ENCODE measurements at regions not wholly inside any gene's neighbourhood (a gene's known extent, or its start where the extent isn't known, plus 50 kb on each side); places are given as distances from the start of the nearest gene placed in this dataset.

DNA sequence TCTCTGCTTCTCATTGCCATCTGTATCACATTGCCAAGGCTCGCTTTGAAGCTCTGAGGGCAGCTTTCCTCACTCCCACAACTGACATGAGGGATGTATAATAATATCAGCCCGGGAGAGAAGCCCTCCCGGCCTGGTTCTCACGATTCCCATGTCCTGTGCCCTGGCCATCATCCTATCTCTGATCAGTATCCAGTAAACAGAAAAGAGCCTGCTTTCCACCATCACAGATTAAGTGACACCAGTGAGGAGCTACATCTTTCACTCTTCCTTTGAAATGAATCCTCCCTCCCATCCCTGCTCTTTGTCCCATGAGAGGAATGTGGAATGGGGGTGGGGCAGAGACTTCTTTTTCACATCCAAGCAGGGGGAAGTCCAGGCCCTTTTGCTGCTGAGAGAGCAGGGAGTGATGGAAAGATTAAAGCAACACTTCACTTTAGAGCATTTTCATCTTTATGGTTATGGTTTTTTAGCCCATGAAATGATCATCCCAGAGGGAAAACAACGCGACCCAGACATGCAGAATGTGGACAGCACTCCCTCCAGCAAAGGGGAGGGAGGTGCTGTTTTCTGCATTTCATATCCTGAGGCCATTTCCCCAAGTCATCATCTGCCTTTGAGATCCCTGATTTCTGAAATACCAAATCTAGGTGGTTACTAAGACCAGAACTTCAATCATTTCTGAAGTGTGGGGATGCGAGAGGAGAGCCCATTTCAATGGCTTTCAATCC lies 84.6 kb upstream of the LYZL1 start:
- no peaks in the 10 kb centered on the region for H3K27me3 ChIP-seq
- H3K4me1 ChIP-seq, result peaks cover 0 to 4% (median 1%) of the 10 kb centered on the region in 4 donors
- H3K4me3 ChIP-seq, result no peak overlapping the region
- H3K36me3 ChIP-seq, result no peaks in the 10 kb centered on the region
- no peak for DNase-seq
- H3K27ac ChIP-seq, result no peak overlapping the region
- TF ChIP-seq, protein P1, sequence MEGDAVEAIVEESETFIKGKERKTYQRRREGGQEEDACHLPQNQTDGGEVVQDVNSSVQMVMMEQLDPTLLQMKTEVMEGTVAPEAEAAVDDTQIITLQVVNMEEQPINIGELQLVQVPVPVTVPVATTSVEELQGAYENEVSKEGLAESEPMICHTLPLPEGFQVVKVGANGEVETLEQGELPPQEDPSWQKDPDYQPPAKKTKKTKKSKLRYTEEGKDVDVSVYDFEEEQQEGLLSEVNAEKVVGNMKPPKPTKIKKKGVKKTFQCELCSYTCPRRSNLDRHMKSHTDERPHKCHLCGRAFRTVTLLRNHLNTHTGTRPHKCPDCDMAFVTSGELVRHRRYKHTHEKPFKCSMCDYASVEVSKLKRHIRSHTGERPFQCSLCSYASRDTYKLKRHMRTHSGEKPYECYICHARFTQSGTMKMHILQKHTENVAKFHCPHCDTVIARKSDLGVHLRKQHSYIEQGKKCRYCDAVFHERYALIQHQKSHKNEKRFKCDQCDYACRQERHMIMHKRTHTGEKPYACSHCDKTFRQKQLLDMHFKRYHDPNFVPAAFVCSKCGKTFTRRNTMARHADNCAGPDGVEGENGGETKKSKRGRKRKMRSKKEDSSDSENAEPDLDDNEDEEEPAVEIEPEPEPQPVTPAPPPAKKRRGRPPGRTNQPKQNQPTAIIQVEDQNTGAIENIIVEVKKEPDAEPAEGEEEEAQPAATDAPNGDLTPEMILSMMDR (IDR thresholded peaks at IDR 0.05), result no peak
- intact Hi-C loops (cut with DNase I; ENCODE audit: low total_unique reads), result no loop called here
- peaks cover 0 to 1% (median under 1%) of the 10 kb centered on the region in 3 donors for H3K9me3 ChIP-seq

DNA sequence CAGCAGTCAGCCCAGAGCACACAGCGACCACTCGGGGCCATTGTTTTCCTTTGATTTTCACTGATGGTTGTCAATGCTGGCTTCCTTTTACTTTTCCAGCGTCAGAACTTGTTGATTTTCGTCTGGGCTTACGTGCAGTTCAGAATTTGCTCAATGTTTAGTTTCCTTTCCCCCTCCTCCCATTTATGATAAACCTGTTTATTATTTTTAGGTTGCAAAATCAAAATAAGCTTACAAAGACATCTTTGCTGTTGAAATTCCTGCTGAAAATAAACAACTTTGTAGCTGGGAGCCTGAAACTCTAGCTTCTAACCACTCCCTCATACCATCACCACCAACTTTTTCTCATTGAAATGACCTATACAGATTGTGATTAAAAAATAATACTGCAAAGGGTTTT lies 83.1 kb upstream of the LYZL1 start:
- TF ChIP-seq, protein P1 (IDR thresholded peaks at IDR 0.05), result no peak
- Histone ChIP-seq H3K4me3 (no peak overlapping the region), H3K9me3 (peaks cover 0 to 13% (median 4%) of the 10 kb centered on the region in 3 donors), H3K36me3 (no peaks in the 10 kb centered on the region), H3K27ac (no peak overlapping the region), H3K27me3 (no peaks in the 10 kb centered on the region), H3K4me1 (no peaks in the 10 kb centered on the region)
- DNase-seq, result no peak
- intact Hi-C loops (cut with DNase I; ENCODE audit: low total_unique reads), result no loop called here

DNA sequence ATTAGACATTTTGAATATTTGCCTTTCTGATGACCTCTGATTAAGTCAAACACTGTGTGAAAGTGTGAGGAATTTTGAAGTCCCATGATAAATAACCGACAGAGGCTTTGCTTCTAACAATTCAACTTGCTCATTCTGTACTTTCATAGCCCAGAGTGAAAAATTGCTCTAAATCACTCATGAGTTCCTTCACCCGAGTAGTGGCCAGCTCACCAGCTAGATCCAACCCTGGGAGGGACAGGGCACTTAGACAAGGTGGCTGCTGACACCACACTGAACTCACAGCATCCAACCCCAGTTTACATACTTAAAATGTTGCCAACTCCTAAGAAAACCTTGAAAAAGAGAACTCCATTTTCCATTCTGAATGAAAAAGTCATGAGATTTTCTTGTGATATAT lies 80.0 kb upstream of the LYZL1 start:
- TF ChIP-seq, protein P1 (IDR thresholded peaks at IDR 0.05), result no peak
- H3K36me3 ChIP-seq, result no peaks in the 10 kb centered on the region
- no peak for DNase-seq
- no peaks in the 10 kb centered on the region for H3K27me3 ChIP-seq
- H3K27ac ChIP-seq, result no peak overlapping the region
- H3K9me3 ChIP-seq, result peaks cover 0 to 13% (median 4%) of the 10 kb centered on the region in 3 donors
- no peaks in the 10 kb centered on the region for H3K4me1 ChIP-seq
- intact Hi-C loops (cut with DNase I; ENCODE audit: low total_unique reads), result no loop called here
- H3K4me3 ChIP-seq, result no peak overlapping the region

DNA sequence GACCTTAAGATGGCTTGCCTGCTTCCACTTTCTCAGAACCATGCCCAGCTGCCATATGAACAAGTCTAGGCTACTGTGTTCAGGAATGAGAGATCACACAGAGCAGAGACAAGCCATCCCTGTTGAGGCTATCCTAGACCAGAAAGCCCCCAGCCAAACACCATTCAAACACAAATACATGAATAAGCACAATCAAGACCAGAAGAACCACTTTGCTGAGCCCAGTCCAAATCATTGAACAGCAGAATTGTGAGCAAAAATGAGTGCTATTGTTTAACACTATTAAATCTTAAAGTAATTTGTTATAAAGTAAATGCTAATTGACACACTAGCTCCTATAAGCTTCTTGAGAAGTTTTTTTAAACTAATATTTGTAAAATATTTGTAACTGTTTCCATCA lies 79.0 kb upstream of the LYZL1 start:
- Histone ChIP-seq H3K36me3 (no peaks in the 10 kb centered on the region), H3K27ac (no peak overlapping the region), H3K27me3 (no peaks in the 10 kb centered on the region), H3K4me3 (no peak overlapping the region), H3K4me1 (no peaks in the 10 kb centered on the region), H3K9me3 (peaks cover 0 to 13% (median 4%) of the 10 kb centered on the region in 3 donors)
- TF ChIP-seq, protein P1 (IDR thresholded peaks at IDR 0.05), result no peak
- no peak for DNase-seq
- intact Hi-C loops (cut with DNase I; ENCODE audit: low total_unique reads), result no loop called here

DNA sequence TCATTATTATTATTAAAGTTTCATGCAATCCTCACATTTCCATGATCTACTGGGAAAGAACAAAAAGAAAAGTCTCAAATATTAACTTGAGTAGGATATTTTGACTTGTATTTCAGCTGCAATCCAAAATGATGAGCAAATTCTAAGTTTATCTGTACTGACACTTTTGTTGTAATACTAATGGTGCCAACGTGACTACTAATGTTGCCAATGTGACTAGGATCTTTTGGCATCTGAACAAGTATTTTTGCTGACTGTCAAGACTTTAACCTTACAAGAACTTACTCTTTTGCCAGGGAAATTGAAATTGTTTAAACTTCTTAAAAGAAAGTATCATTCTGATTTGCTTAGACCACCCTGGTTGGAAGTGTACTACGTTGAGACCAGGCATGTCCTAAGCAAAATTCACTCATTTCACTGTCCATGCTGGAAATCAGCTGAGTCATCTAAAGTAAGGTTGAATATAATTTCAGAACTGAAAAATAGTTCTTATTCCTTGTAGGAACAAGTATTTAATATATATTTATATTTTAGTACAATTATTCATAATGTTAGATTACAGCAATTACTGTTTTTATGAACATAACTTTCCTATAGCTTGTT lies 78.5 kb upstream of the LYZL1 start:
- intact Hi-C loops (cut with DNase I; ENCODE audit: low total_unique reads), result no loop called here

More for the DNA sequence above, 78.5 kb upstream of the LYZL1 start:
- Histone ChIP-seq H3K4me1 (no peaks in the 10 kb centered on the region), H3K27ac (no peak overlapping the region), H3K36me3 (no peaks in the 10 kb centered on the region), H3K9me3 (peaks cover 0 to 13% (median 4%) of the 10 kb centered on the region in 3 donors), H3K4me3 (no peak overlapping the region), H3K27me3 (no peaks in the 10 kb centered on the region)
- no peak for DNase-seq
- TF ChIP-seq, protein P1 (IDR thresholded peaks at IDR 0.05), result no peak
